ENCODE measurements at regions not wholly inside any gene's neighbourhood (a gene's known extent, or its start where the extent isn't known, plus 50 kb on each side); places are given as distances from the start of the nearest gene placed in this dataset.

GRCh38 chr3:16816048-16816780, 68.5 kb upstream of the PLCL2 start:
- H3K27ac ChIP-seq = no peak overlapping the region
- TF ChIP-seq CTCF (IDR thresholded peaks at IDR 0.05) (no peak), ZFX (IDR thresholded peaks at IDR 0.05; ENCODE audit: borderline replicate concordance) (no peak)

GRCh38 chr3:16817197-16817596, 67.6 kb upstream of the PLCL2 start:
- TF ChIP-seq ZFX (IDR thresholded peaks at IDR 0.05; ENCODE audit: borderline replicate concordance) (no peak), CTCF (IDR thresholded peaks at IDR 0.05) (no peak)
- no peak overlapping the region for H3K27ac ChIP-seq

- no peak overlapping the region for H3K27ac ChIP-seq
- TF ChIP-seq CTCF (IDR thresholded peaks at IDR 0.05) = no peak
- no peak for TF ChIP-seq ZFX (IDR thresholded peaks at IDR 0.05; ENCODE audit: borderline replicate concordance)
These were observed 66.6 kb upstream of the PLCL2 start for GRCh38 chr3:16818194-16818593.

GRCh38 chr3:16818945-16819344, 65.8 kb upstream of the PLCL2 start:
- H3K27ac ChIP-seq = no peak overlapping the region
- TF ChIP-seq ZFX (IDR thresholded peaks at IDR 0.05; ENCODE audit: borderline replicate concordance) = no peak

GRCh38 chr3:16820485-16820884, 64.3 kb upstream of the PLCL2 start:
- TF ChIP-seq CTCF (IDR thresholded peaks at IDR 0.05) (no peak), ZFX (IDR thresholded peaks at IDR 0.05; ENCODE audit: borderline replicate concordance) (no peak)
- H3K27ac ChIP-seq = no peak overlapping the region

GRCh38 chr3:16821053-16821452, 63.7 kb upstream of the PLCL2 start:
- H3K27ac ChIP-seq = no peak overlapping the region
- TF ChIP-seq ZFX (IDR thresholded peaks at IDR 0.05; ENCODE audit: borderline replicate concordance) (no peak), CTCF (IDR thresholded peaks at IDR 0.05) (no peak)

GRCh38 chr3:16824081-16824696, 60.6 kb upstream of the PLCL2 start:
- H3K27ac ChIP-seq = no peak overlapping the region
- TF ChIP-seq ZFX (IDR thresholded peaks at IDR 0.05; ENCODE audit: borderline replicate concordance) (no peak), CTCF (IDR thresholded peaks at IDR 0.05) (no peak)
